ENCODE measurements at regions not wholly inside any gene's neighbourhood (a gene's known extent, or its start where the extent isn't known, plus 50 kb on each side); places are given as distances from the start of the nearest gene placed in this dataset.

DNA sequence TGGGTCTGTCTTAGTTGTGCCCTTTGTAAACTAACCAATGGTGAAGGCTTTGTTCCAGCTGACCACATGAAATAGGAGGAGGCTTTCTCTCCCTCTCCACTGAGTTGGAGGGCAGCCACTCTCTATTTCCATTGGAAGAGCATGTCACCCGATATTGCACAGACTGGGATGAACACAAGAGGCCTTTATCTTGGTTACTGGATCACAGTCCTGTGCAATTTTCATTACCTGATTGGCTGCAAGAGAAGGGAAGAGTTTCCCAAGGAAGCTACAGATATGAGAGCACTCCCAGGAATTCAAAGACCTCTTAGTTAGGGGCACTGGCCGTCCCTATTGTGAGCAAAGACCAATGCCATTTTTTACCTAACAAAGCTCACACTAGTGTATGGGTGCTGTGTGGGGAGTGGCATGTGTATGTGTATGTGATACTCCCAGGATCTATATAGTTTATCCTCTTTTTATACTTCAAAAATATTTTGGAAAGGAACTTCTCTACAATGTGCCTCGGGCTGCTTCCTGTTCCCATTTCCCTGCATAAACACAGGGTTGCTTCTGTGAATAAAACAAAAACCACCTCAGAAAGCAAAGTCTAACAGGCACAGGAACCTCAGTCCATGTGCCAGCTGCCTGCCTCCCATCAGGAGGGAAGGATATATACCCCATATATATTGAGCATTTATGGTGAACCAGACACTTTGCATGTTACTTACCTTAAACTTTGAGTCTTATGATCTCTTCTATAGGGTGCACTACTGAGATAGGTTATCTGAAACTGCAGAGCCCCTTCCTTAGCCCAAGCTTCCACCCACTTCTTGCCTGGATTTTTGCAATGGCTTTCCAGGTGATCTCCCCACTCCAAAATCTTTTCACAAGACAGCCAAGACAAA lies 126.5 kb downstream of the RASSF10 start:
- TF ChIP-seq, protein P1, sequence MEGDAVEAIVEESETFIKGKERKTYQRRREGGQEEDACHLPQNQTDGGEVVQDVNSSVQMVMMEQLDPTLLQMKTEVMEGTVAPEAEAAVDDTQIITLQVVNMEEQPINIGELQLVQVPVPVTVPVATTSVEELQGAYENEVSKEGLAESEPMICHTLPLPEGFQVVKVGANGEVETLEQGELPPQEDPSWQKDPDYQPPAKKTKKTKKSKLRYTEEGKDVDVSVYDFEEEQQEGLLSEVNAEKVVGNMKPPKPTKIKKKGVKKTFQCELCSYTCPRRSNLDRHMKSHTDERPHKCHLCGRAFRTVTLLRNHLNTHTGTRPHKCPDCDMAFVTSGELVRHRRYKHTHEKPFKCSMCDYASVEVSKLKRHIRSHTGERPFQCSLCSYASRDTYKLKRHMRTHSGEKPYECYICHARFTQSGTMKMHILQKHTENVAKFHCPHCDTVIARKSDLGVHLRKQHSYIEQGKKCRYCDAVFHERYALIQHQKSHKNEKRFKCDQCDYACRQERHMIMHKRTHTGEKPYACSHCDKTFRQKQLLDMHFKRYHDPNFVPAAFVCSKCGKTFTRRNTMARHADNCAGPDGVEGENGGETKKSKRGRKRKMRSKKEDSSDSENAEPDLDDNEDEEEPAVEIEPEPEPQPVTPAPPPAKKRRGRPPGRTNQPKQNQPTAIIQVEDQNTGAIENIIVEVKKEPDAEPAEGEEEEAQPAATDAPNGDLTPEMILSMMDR (IDR thresholded peaks at IDR 0.05): no peak
- no peak for TF ChIP-seq POLR2AphosphoS5 (IDR thresholded peaks at IDR 0.05)
- TF ChIP-seq POLR2A (IDR thresholded peaks at IDR 0.05): no peak

Measured in prostate gland (tissue), 2 donors.